H1 (cell line): ENCODE measurements at regions not wholly inside any gene's neighbourhood (a gene's known extent, or its start where the extent isn't known, plus 50 kb on each side); places are given as distances from the start of the nearest gene placed in this dataset.

Experiments used
- CTCF ChIA-PET: fragments of 300-600 bp; sonication (Branson Sonifier 250); formaldehyde crosslinking; loops from one replicate; lab custom pipeline; 2021; ENCODE audit not compliant: partially characterized antibody; lab: Charles Lee
- POLR2A ChIA-PET: fragments of 300-600 bp; sonication (Branson Sonifier 250); formaldehyde crosslinking; loops from one replicate; lab custom pipeline; 2021; ENCODE audit warnings: inconsistent platforms; ENCODE audit not compliant: partially characterized antibody; lab: Charles Lee
- DNase-seq, 2 experiments: peaks; one replicate each; pipeline versions ENCODE4 v3.0.0 to v3.0.0-alpha.2; 2010 to 2022; ENCODE audit warnings: low spot score in 2 of 2, low read depth in 1 of 2, mixed read lengths in 1 of 2
- FAIRE-seq: peaks from 2 replicates; lab custom pipeline; 2011; peaks lifted over from hg19 to GRCh38; lab: Jason Lieb, UNC
- H2AFZ ChIP-seq: 2 replicates; pipeline ENCODE4 v1.8.1; 2012; ENCODE audit warnings: low read length, inconsistent platforms
- H2AK5ac ChIP-seq: 2 replicates; pipeline ENCODE4 v1.6.1; 2013; ENCODE audit warnings: low read depth, low read length
- H2BK120ac ChIP-seq: replicated peaks from 2 replicates; pipeline ENCODE3; 2013; ENCODE audit warnings: low read depth, low read length, inconsistent platforms
- H2BK12ac ChIP-seq: 2 replicates; pipeline ENCODE4 v1.6.1; 2013; ENCODE audit warnings: low read depth, low read length
- H2BK15ac ChIP-seq: 2 replicates; pipeline ENCODE4 v1.6.1; 2013; ENCODE audit warnings: low read length
- H2BK20ac ChIP-seq: 2 replicates; pipeline ENCODE4 v1.6.1; 2013; ENCODE audit warnings: low read length
- H2BK5ac ChIP-seq: 2 replicates; pipeline ENCODE4 v1.6.1; 2013; ENCODE audit warnings: low read depth, low read length
- H3K14ac ChIP-seq: 2 replicates; pipeline ENCODE4 v1.6.1; 2013; ENCODE audit warnings: inconsistent platforms; ENCODE audit not compliant: insufficient read length
- H3K18ac ChIP-seq: 2 replicates; pipeline ENCODE4 v1.6.1; 2013; ENCODE audit warnings: low read length; ENCODE audit errors: extremely low read depth
- H3K23ac ChIP-seq: 2 replicates; pipeline ENCODE4 v1.6.1; 2013; ENCODE audit warnings: inconsistent platforms; ENCODE audit not compliant: insufficient read length
- H3K23me2 ChIP-seq: 2 replicates; pipeline ENCODE4 v1.6.1; 2013; ENCODE audit warnings: low read depth, low read length
- H3K27ac ChIP-seq: 2 replicates; pipeline ENCODE4 v1.6.1; 2011; ENCODE audit warnings: low read depth, low read length, inconsistent platforms
- H3K27me3 ChIP-seq, 4 experiments: replicated peaks in 1 of 4; 1 replicate in 1 of 4; 2 replicates in 3 of 4; pipeline versions ENCODE4 v1.6.1 to v1.8.1; 2011 to 2013; ENCODE audit warnings: low read length in 3 of 4, mild to moderate bottlenecking in 3 of 4, inconsistent platforms in 2 of 4, mixed read lengths in 2 of 4, moderate library complexity in 1 of 4; ENCODE audit not compliant: control insufficient read depth in 3 of 4, insufficient read depth in 3 of 4; ENCODE audit errors: extremely low read depth in 1 of 4
- H3K36me3 ChIP-seq, 4 experiments: 2 replicates each; pipeline versions ENCODE4 v1.6.1 to v1.8.1; 2011 to 2013; ENCODE audit warnings: mild to moderate bottlenecking in 4 of 4, low read length in 3 of 4, moderate library complexity in 2 of 4, control low read depth in 1 of 4, inconsistent platforms in 1 of 4; ENCODE audit not compliant: insufficient read depth in 4 of 4, control insufficient read depth in 2 of 4
- H3K4ac ChIP-seq: replicated peaks from 2 replicates; pipeline ENCODE3; 2013; ENCODE audit warnings: low read length, low read depth, mixed read lengths, inconsistent platforms; ENCODE audit not compliant: insufficient read length
- H3K4me1 ChIP-seq, 4 experiments: replicated peaks in 1 of 4; 1 replicate in 1 of 4; 2 replicates in 3 of 4; pipeline versions ENCODE4 v1.6.1 to v1.8.1; 2011 to 2013; ENCODE audit warnings: low read length in 3 of 4, inconsistent platforms in 2 of 4, mixed read lengths in 1 of 4; ENCODE audit not compliant: insufficient read depth in 4 of 4, control insufficient read depth in 3 of 4
- H3K4me2 ChIP-seq, 2 experiments: 2 replicates each; pipeline versions ENCODE4 v1.6.1 to v1.8.1; 2011 to 2013; ENCODE audit warnings: low read depth in 2 of 2, low read length in 2 of 2, control low read depth in 1 of 2, inconsistent platforms in 1 of 2, mild to moderate bottlenecking in 1 of 2; ENCODE audit not compliant: insufficient read depth in 1 of 2
- H3K4me3 ChIP-seq, 4 experiments: fragments of 200-600, 300-600 bp in 1 of 4; sonication (generic), shearing (Covaris generic), sonication (Bioruptor Twin) in 1 of 4; 2 replicates each; pipeline versions ENCODE4 v1.5.1 to v1.8.1; 2011 to 2016; ENCODE audit warnings: low read length in 4 of 4, low read depth in 3 of 4, control low read depth in 2 of 4, inconsistent platforms in 2 of 4, mild to moderate bottlenecking in 2 of 4, mixed read lengths in 1 of 4, moderate library complexity in 1 of 4; ENCODE audit not compliant: insufficient read depth in 2 of 4; ENCODE audit errors: extremely low read depth in 1 of 4
- H3K56ac ChIP-seq: replicated peaks from 2 replicates; pipeline ENCODE3; 2013; ENCODE audit warnings: low read depth, mild to moderate bottlenecking, mixed read lengths, low read length, inconsistent platforms; ENCODE audit not compliant: insufficient read length
- H3K79me1 ChIP-seq: 2 replicates; pipeline ENCODE4 v1.6.1; 2013; ENCODE audit warnings: low read depth, low read length, control low read depth
- H3K79me2 ChIP-seq, 2 experiments: 2 replicates each; pipeline versions ENCODE4 v1.6.1 to v1.8.1; 2012 to 2013; ENCODE audit warnings: low read length in 2 of 2, mild to moderate bottlenecking in 2 of 2, inconsistent platforms in 1 of 2; ENCODE audit not compliant: insufficient read depth in 2 of 2, control insufficient read depth in 1 of 2
- H3K9ac ChIP-seq, 4 experiments: replicated peaks in 1 of 4; 1 replicate in 1 of 4; 2 replicates in 3 of 4; pipeline versions ENCODE4 v1.6.1 to v1.8.1; 2011 to 2013; ENCODE audit warnings: low read depth in 3 of 4, low read length in 3 of 4, control low read depth in 2 of 4, mild to moderate bottlenecking in 2 of 4, moderate library complexity in 2 of 4, inconsistent platforms in 1 of 4; ENCODE audit errors: extremely low read depth in 1 of 4
- H3K9me3 ChIP-seq, 2 experiments: 2 replicates each; pipeline versions ENCODE4 v1.6.1 to v1.8.1; 2012 to 2013; ENCODE audit warnings: mild to moderate bottlenecking in 2 of 2, moderate library complexity in 2 of 2, control low read depth in 1 of 2, inconsistent platforms in 1 of 2, low read depth in 1 of 2, low read length in 1 of 2, mixed read lengths in 1 of 2; ENCODE audit not compliant: insufficient read depth in 2 of 2
- H4K20me1 ChIP-seq, 2 experiments: replicated peaks in 1 of 2; 2 replicates each; pipeline versions ENCODE3 to v1.8.1; 2011 to 2013; ENCODE audit warnings: inconsistent platforms in 2 of 2, low read length in 2 of 2, mild to moderate bottlenecking in 1 of 2; ENCODE audit not compliant: insufficient read depth in 2 of 2, control insufficient read depth in 1 of 2
- H4K5ac ChIP-seq: 2 replicates; pipeline ENCODE4 v1.6.1; 2013; ENCODE audit warnings: low read length, low read depth, mixed read lengths, inconsistent platforms; ENCODE audit not compliant: insufficient read length
- H4K8ac ChIP-seq: 2 replicates; pipeline ENCODE4 v1.8.0; 2013; ENCODE audit warnings: mild to moderate bottlenecking, moderate library complexity, low read length, inconsistent platforms; ENCODE audit not compliant: insufficient read depth; ENCODE audit errors: extremely low read depth
- H4K91ac ChIP-seq: replicated peaks from 2 replicates; pipeline ENCODE3; 2013; ENCODE audit warnings: low read length, mixed read lengths, inconsistent platforms; ENCODE audit not compliant: insufficient read length
- BCL11A ChIP-seq, 2 experiments: IDR thresholded peaks; one replicate each; pipeline ENCODE4 v1.6.1; 2011; ENCODE audit warnings: low read depth in 2 of 2, low read length in 2 of 2, mild to moderate bottlenecking in 2 of 2
- CBX5 ChIP-seq: fragments of 300-800, 300-1000 bp; sonication (generic); IDR thresholded peaks from 2 replicates; pipeline ENCODE4 v1.7.1; 2016; ENCODE audit warnings: antibody characterized with exemption, low read length, low read depth
- FOSL1 ChIP-seq: IDR thresholded peaks from 2 replicates; pipeline ENCODE4 v1.6.1; 2011; ENCODE audit warnings: mild to moderate bottlenecking, low read depth, low read length, moderate library complexity; ENCODE audit not compliant: insufficient read depth
- GABPA ChIP-seq: IDR thresholded peaks from 2 replicates; pipeline ENCODE4 v1.6.1; 2011; ENCODE audit warnings: mild to moderate bottlenecking, low read length, moderate library complexity, borderline replicate concordance; ENCODE audit not compliant: insufficient read depth
- HDAC6 ChIP-seq: IDR thresholded peaks from one replicate; pipeline ENCODE4 v1.7.1; 2012; ENCODE audit warnings: low read depth, mild to moderate bottlenecking, inconsistent platforms, low read length, moderate library complexity
- MAX ChIP-seq: IDR thresholded peaks from 2 replicates; pipeline ENCODE4 v1.6.1; 2012; ENCODE audit warnings: inconsistent platforms
- RBBP5 ChIP-seq: IDR thresholded peaks from 2 replicates; pipeline ENCODE4 v1.7.1; 2012; ENCODE audit warnings: low read depth, mild to moderate bottlenecking, inconsistent platforms, low read length, moderate library complexity, borderline replicate concordance
- RXRA ChIP-seq: IDR thresholded peaks from 2 replicates; pipeline ENCODE4 v1.6.1; 2011; ENCODE audit warnings: low read depth, mild to moderate bottlenecking, low read length, moderate library complexity; ENCODE audit not compliant: insufficient read depth
- SIRT6 ChIP-seq: IDR thresholded peaks from one replicate; pipeline ENCODE4 v1.7.1; 2012; ENCODE audit warnings: low read length, inconsistent platforms
- TAF1 ChIP-seq: IDR thresholded peaks from 2 replicates; pipeline ENCODE4 v1.6.1; 2011; ENCODE audit warnings: mild to moderate bottlenecking, low read depth, low read length
- TCF12 ChIP-seq: IDR thresholded peaks from 2 replicates; pipeline ENCODE4 v1.6.1; 2011; ENCODE audit warnings: low read depth, mild to moderate bottlenecking, low read length
- TEAD4 ChIP-seq: IDR thresholded peaks from 2 replicates; pipeline ENCODE4 v1.6.1; 2012; ENCODE audit warnings: low read depth, low read length, inconsistent platforms, mixed read lengths
- WGBS, 2 experiments: shearing (Covaris generic) in 1 of 2; methylation state at CpG; one replicate each; pipeline versions ENCODE4 v1.1.6 to v1.1.7; 2013 to 2015; ENCODE audit warnings: low lambda C conversion rate in 2 of 2, mixed read lengths in 2 of 2, inconsistent platforms in 1 of 2, low coverage in 1 of 2, missing lambda C conversion rate in 1 of 2; ENCODE audit not compliant: insufficient replicate concordance in 2 of 2, insufficient coverage in 1 of 2, insufficient read length in 1 of 2; ENCODE audit errors: extremely low coverage in 1 of 2, missing lambda C conversion rate in 1 of 2; 5-methylcytosine and 5-hydroxymethylcytosine counted together
- TF ChIP-seq, protein P1 (sequence below): IDR thresholded peaks from 2 replicates; pipeline ENCODE4 v1.6.1; 2012; ENCODE audit warnings: inconsistent platforms

GRCh38 chr4:126731062-126731461, 901.7 kb upstream of the INTU start:
- Histone ChIP-seq H4K91ac (no peak overlapping the region), H3K18ac (no peak overlapping the region), H2BK120ac (no peak overlapping the region), H3K36me3 (no peaks in the 10 kb centered on the region), H3K23me2 (no peaks in the 10 kb centered on the region), H2AK5ac (no peak overlapping the region), H3K9me3 (no peaks in the 10 kb centered on the region), H2BK12ac (no peak overlapping the region), H2BK15ac (no peak overlapping the region), H3K56ac (no peak overlapping the region), H3K27me3 (no peaks in the 10 kb centered on the region), H3K27ac (no peak overlapping the region), H2AFZ (no peak overlapping the region), H3K79me1 (no peaks in the 10 kb centered on the region), H4K5ac (no peak overlapping the region), H2BK5ac (no peak overlapping the region), H3K23ac (no peak overlapping the region), H3K4ac (no peak overlapping the region), H3K4me3 (no peak overlapping the region), H3K9ac (no peak overlapping the region), H2BK20ac (no peak overlapping the region), H3K4me2 (no peak overlapping the region), H4K8ac (no peak overlapping the region), H4K20me1 (no peaks in the 10 kb centered on the region), H3K79me2 (no peaks in the 10 kb centered on the region), H3K4me1 (peaks cover 0 to 6% (median 0%) of the 10 kb centered on the region in 4 experiments; a peak in 1 of 7 replicates), H3K14ac (no peak overlapping the region)
- no peak for TF ChIP-seq TEAD4
- TF ChIP-seq HDAC6, result no peak
- TF ChIP-seq TAF1, result no peak
- no peak for TF ChIP-seq FOSL1
- TF ChIP-seq CBX5, result no peak
- no peak for TF ChIP-seq SIRT6
- TF ChIP-seq MAX, result no peak
- no peak for TF ChIP-seq RBBP5
- no peak for TF ChIP-seq GABPA
- TF ChIP-seq RXRA, result no peak
- TF ChIP-seq BCL11A (IDR thresholded peaks at IDR 0.05; ENCODE audit: low read depth in 2 of 2, low read length in 2 of 2), result no peak
- TF ChIP-seq, protein P1, sequence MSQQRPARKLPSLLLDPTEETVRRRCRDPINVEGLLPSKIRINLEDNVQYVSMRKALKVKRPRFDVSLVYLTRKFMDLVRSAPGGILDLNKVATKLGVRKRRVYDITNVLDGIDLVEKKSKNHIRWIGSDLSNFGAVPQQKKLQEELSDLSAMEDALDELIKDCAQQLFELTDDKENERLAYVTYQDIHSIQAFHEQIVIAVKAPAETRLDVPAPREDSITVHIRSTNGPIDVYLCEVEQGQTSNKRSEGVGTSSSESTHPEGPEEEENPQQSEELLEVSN, result no peak
- no peak for TF ChIP-seq TCF12
- WGBS, 2 experiments, result 84% methylated on average over 2 of the region's 2 CpGs; no CpG with 5 or more reads in 1 of the 2 experiments
- ChIA-PET CTCF (no interaction called here), POLR2A (no interaction called here)
- DNase-seq (no peak), FAIRE-seq (no peak)
